ENCODE measurements at regions not wholly inside any gene's neighbourhood (a gene's known extent, or its start where the extent isn't known, plus 50 kb on each side); places are given as distances from the start of the nearest gene placed in this dataset.
"Not testable (repeated sequence)": the region's sequence is repeated elsewhere in the genome, so short reads cannot be mapped to it uniquely, and the experiment has no call there.

DNA sequence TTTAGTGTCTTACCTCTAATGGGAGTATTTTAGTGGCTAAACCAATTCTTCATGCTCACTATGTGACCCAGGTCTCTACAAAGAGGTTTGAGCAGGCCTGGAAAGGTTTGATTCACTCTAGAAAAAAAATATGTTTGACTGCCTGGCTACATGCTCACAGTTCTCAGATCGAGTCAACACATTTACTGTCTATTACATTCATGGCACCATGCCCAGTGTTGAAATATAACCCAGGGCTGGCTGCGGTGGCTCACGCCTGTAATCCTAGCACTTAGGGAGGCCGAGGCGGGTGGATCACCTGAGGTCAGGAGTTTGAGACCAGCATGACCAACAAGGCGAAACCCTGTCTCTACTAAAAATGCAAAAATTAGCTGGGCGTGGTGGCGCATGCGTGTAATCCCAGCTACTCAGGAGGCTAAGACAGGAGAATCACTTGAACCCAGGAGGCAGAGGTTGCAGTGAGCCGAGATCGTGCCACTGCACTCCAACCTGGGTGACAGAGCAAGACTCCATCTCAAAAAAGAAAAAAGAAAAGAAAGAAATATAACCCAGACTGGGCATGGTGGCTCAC is 543.8 kb downstream of the HAPSTR1 start:
- TF ChIP-seq CTCF, POLR2A (IDR thresholded peaks at IDR 0.05): not testable (repeated sequence)
